OCI-LY3 (cell line): ENCODE measurements at regions not wholly inside any gene's neighbourhood (a gene's known extent, or its start where the extent isn't known, plus 50 kb on each side); places are given as distances from the start of the nearest gene placed in this dataset.

Experiments used
- H2AFZ ChIP-seq: fragments of 200-600, 300-600 bp; shearing (Covaris generic); 2 replicates; pipeline ENCODE4 v1.6.0; 2014; ENCODE audit warnings: antibody characterized with exemption, low read depth, low read length
- H3K27ac ChIP-seq: fragments of 200-600, 300-600 bp; sonication (generic); 2 replicates; pipeline ENCODE4 v1.5.1; 2014; ENCODE audit warnings: mild to moderate bottlenecking, low read length, moderate library complexity, mixed read lengths
- H3K27me3 ChIP-seq: fragments of 200-600, 300-600 bp; sonication (generic); 2 replicates; pipeline ENCODE4 v1.6.1; 2014; ENCODE audit warnings: low read depth, low read length, mixed read lengths
- H3K36me3 ChIP-seq: fragments of 200-600, 300-600 bp; sonication (generic); replicated peaks from 2 replicates; pipeline ENCODE3; 2014; ENCODE audit warnings: low read depth, low read length, mixed read lengths
- H3K4me1 ChIP-seq: fragments of 300-600, 200-600 bp; sonication (generic); 2 replicates; pipeline ENCODE4 v1.6.1; 2014; ENCODE audit warnings: low read length, mixed read lengths
- H3K4me2 ChIP-seq: fragments of 200-600, 300-600 bp; sonication (generic); 2 replicates; pipeline ENCODE4 v1.6.1; 2014; ENCODE audit warnings: low read length, mixed read lengths
- H3K4me3 ChIP-seq: fragments of 300-600, 200-600 bp; sonication (generic); 2 replicates; pipeline ENCODE4 v1.5.1; 2014; ENCODE audit warnings: antibody characterized with exemption, mild to moderate bottlenecking, low read length, moderate library complexity
- H3K79me2 ChIP-seq: fragments of 300-600, 200-600 bp; shearing (Covaris generic); 2 replicates; pipeline ENCODE4 v1.6.1; 2014; ENCODE audit warnings: mild to moderate bottlenecking, low read length, mixed read lengths
- H3K9ac ChIP-seq: fragments of 300-600, 200-600 bp; shearing (Covaris generic); 2 replicates; pipeline ENCODE4 v1.6.0; 2014; ENCODE audit warnings: mild to moderate bottlenecking, low read length, moderate library complexity
- H3K9me3 ChIP-seq: fragments of 200-600, 300-600 bp; shearing (Covaris generic); 2 replicates; pipeline ENCODE4 v1.6.1; 2014; ENCODE audit warnings: low read length, mixed read lengths; ENCODE audit not compliant: insufficient read depth
- H4K20me1 ChIP-seq: fragments of 200-600, 300-600 bp; sonication (generic); 2 replicates; pipeline ENCODE4 v1.6.1; 2016; ENCODE audit warnings: low read length, mixed read lengths; ENCODE audit not compliant: insufficient read depth
- EZH2phosphoT487 ChIP-seq: fragments of 200-600 bp; shearing (Covaris generic); IDR thresholded peaks from 2 replicates; pipeline ENCODE4 v1.6.1; 2018; ENCODE audit warnings: antibody characterized with exemption, mixed run types, low read depth
- TF ChIP-seq, protein P1 (sequence below): fragments of 200-600, 300-600 bp; sonication (generic); IDR thresholded peaks from 2 replicates; pipeline ENCODE4 v1.5.1; 2014; ENCODE audit warnings: antibody characterized with exemption, low read length, low read depth

DNA sequence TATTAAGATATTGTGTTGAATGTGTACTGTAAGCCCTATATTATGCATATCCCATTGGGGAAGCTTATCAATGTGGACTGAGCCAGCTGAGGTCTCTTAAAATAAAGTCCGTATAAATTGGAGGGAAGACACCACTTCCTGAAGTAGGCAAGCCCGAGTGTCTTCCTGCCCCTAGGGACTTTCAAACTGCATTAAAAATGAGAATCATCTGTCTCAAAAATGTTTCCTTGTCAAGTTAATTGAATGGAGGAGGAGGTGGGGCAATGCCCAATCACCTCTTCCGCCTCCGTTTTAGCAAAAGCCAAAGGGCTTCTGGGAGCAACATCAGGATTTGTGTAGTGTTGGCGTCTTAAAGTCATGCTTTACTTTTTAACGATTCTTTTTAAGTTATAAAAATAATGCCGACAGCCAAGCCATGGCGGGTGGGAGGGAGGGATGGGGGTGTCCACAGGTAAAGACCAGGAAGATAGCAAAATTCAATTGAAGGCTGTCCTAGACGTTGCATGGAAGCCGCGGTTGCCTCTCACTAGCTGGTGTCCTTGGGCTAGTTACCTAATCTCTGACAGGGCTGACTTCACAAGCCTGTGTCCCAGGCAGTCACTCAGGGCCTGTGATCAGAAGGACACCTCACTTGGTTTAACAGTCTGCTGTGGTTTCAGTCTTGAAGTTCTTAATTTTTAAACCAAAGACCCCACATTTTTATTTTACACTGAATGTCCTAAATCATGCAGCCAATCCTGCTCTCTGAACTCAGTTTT, 524.9 kb upstream of the PROK2 start:
- Histone ChIP-seq H3K79me2 (no peaks in the 10 kb centered on the region), H3K36me3 (no peaks in the 10 kb centered on the region), H3K4me1 (no peaks in the 10 kb centered on the region), H3K4me3 (no peak overlapping the region), H2AFZ (no peak overlapping the region), H3K9me3 (no peaks in the 10 kb centered on the region), H3K27me3 (peaks cover 58% of the 10 kb centered on the region), H3K4me2 (no peak overlapping the region), H4K20me1 (no peaks in the 10 kb centered on the region; the same call in 1 of the 2 replicates), H3K9ac (no peak overlapping the region), H3K27ac (no peak overlapping the region)
- no peak for TF ChIP-seq EZH2phosphoT487
- TF ChIP-seq, protein P1, sequence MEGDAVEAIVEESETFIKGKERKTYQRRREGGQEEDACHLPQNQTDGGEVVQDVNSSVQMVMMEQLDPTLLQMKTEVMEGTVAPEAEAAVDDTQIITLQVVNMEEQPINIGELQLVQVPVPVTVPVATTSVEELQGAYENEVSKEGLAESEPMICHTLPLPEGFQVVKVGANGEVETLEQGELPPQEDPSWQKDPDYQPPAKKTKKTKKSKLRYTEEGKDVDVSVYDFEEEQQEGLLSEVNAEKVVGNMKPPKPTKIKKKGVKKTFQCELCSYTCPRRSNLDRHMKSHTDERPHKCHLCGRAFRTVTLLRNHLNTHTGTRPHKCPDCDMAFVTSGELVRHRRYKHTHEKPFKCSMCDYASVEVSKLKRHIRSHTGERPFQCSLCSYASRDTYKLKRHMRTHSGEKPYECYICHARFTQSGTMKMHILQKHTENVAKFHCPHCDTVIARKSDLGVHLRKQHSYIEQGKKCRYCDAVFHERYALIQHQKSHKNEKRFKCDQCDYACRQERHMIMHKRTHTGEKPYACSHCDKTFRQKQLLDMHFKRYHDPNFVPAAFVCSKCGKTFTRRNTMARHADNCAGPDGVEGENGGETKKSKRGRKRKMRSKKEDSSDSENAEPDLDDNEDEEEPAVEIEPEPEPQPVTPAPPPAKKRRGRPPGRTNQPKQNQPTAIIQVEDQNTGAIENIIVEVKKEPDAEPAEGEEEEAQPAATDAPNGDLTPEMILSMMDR, result no peak

DNA sequence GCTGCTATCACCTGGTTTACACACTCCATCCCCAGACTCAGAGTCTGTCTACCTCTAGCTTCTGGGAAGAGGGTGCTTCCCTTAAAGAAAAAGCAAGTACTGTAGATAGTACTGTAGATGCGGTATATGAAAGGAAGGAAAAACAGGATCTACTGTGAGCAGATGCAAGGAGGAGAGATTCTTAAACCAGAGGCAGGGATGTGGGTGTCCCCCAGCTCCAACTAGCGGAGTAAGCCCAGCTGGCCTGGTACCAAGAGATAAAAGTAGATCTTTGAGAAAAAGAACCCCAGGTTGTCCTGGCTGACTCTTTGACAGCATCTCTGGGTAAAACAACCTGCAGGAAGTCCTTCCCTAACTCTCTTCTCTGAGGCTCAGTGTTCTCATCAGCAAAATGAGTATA, 523.7 kb upstream of the PROK2 start:
- TF ChIP-seq EZH2phosphoT487, result no peak
- TF ChIP-seq, protein P1, result no peak
- peaks cover 59% of the 10 kb centered on the region for H3K27me3 ChIP-seq
- no peak overlapping the region for H3K9ac ChIP-seq
- H2AFZ ChIP-seq, result no peak overlapping the region
- no peaks in the 10 kb centered on the region for H4K20me1 ChIP-seq
- no peak overlapping the region for H3K4me2 ChIP-seq
- no peak overlapping the region for H3K27ac ChIP-seq
- no peaks in the 10 kb centered on the region for H3K9me3 ChIP-seq
- H3K79me2 ChIP-seq, result no peaks in the 10 kb centered on the region
- H3K4me1 ChIP-seq, result no peaks in the 10 kb centered on the region
- no peak overlapping the region for H3K4me3 ChIP-seq
- no peaks in the 10 kb centered on the region for H3K36me3 ChIP-seq

DNA sequence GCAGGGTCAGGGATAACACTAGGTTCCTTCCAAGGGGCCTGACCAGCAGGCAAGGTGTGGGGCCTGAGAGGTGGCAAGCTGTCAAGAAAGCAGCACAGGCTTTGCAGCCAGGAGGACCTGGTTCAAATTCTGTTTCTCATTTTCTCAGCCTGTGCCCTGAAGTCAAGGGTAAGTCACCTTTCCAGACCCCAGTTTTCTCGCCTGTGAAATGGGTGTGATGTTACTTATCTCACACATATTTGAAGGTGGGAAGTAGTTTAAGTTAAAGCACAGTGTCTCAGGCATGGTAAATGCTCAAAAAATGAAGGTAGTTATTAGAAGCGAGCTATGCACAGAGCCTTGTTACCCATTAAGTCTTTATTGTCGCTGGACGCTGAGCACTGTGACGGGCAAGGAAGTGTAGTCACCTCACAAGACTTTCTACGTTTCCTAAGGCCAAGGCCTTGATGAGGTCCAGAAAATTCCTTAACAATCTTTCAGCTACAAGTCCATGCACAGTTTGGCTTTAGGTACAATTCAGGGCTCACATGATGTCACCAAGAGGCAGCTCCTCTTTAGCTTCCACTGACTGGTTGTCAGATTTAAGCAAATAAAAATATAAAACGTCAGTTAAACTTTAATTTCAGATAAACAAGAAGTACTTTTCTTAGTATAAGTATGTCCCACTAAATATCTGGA, 522.6 kb upstream of the PROK2 start:
- Histone ChIP-seq H3K9me3 (no peaks in the 10 kb centered on the region), H3K4me3 (no peak overlapping the region), H3K9ac (no peak overlapping the region), H4K20me1 (no peaks in the 10 kb centered on the region), H3K27me3 (peaks cover 65% of the 10 kb centered on the region), H3K4me2 (no peak overlapping the region), H3K4me1 (no peaks in the 10 kb centered on the region), H3K27ac (no peak overlapping the region), H2AFZ (no peak overlapping the region), H3K36me3 (no peaks in the 10 kb centered on the region), H3K79me2 (no peaks in the 10 kb centered on the region)
- TF ChIP-seq, protein P1, result no peak
- TF ChIP-seq EZH2phosphoT487, result no peak

DNA sequence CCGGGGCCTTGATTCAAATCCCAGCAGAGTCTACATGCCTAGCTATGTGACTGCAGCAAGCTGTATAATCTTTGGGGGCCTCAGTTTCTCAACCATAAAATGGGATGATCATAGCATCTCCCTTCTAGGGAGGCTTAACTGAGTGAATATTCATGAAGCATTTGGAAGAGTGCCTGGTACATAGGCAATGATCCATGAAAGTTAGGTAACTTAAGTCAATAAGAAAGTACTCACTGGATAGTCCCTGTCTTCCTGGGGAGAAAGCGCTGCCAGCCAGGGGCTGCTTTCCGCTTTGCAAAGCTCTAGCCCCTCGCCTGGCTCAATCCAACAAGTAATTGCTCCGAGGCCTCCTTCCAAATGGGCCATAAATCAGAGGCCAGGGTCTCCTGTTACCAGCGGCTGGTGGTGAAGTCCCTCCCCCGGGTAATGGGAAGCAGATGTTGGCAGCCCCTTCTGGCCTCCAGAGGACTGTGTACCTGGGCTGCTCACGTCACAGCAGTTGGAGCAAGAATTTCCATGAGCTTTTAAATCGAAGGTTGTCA, 521.9 kb upstream of the PROK2 start:
- no peak for TF ChIP-seq EZH2phosphoT487
- TF ChIP-seq, protein P1, result no peak
- no peaks in the 10 kb centered on the region for H3K9me3 ChIP-seq
- H3K27me3 ChIP-seq, result peaks cover 64% of the 10 kb centered on the region
- H3K36me3 ChIP-seq, result no peaks in the 10 kb centered on the region
- H3K9ac ChIP-seq, result no peak overlapping the region
- H3K4me3 ChIP-seq, result no peak overlapping the region
- H3K27ac ChIP-seq, result no peak overlapping the region
- H4K20me1 ChIP-seq, result no peaks in the 10 kb centered on the region
- no peak overlapping the region for H3K4me2 ChIP-seq
- no peak overlapping the region for H2AFZ ChIP-seq
- no peaks in the 10 kb centered on the region for H3K79me2 ChIP-seq
- no peaks in the 10 kb centered on the region for H3K4me1 ChIP-seq
